BE2C (cell line): ENCODE measurements at regions not wholly inside any gene's neighbourhood (a gene's known extent, or its start where the extent isn't known, plus 50 kb on each side); places are given as distances from the start of the nearest gene placed in this dataset.
A peak's percentile ranks its signal among the peaks of the same experiment; 100 is the strongest.
"Not testable (repeated sequence)": the region's sequence is repeated elsewhere in the genome, so short reads cannot be mapped to it uniquely, and the experiment has no call there.

Source experiments
- DNase-seq: peaks from one replicate; pipeline ENCODE4 v3.0.0-alpha.2; 2020
- H3K27me3 ChIP-seq: fragments of 250-450 bp; sonication (Bioruptor Pico); 2 replicates; pipeline ENCODE4 v1.5.1; 2020; ENCODE audit warnings: mild to moderate bottlenecking
- H3K36me3 ChIP-seq: fragments of 250-450 bp; sonication (Bioruptor Pico); 2 replicates; pipeline ENCODE4 v1.5.1; 2020; ENCODE audit warnings: mild to moderate bottlenecking
- H3K4me1 ChIP-seq: fragments of 250-450 bp; sonication (Bioruptor Pico); 2 replicates; pipeline ENCODE4 v1.5.1; 2020
- H3K4me3 ChIP-seq: 2 replicates; pipeline ENCODE4 v1.5.1; 2011; ENCODE audit warnings: low read depth, low read length
- H3K9me3 ChIP-seq: fragments of 250-450 bp; sonication (Bioruptor Pico); 2 replicates; pipeline ENCODE4 v1.5.1; 2020
- TF ChIP-seq, protein P1 (sequence below): IDR thresholded peaks from 2 replicates; pipeline ENCODE4 v1.5.1; 2012; ENCODE audit warnings: mild to moderate bottlenecking, low read depth, low read length

DNA sequence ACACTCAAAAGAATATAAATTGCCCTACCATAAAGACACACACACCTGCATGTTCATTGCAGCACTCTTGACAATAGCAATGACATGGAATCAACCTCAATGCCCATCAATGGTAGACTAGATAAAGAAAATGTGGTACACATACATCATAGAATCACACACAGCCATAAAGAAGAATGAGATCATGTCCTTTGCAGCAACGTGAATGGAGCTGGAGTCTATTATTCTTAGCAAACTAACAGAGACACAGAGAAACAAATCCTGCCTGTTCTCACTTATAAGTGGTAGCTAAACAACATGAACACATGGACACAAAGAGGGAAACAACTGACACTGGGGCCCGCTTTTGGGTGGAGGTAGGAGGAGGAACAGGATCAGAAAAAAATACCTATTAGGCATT lies 2062.2 kb upstream of the CDH6 start:
- Histone ChIP-seq H3K9me3 (no peaks in the 10 kb centered on the region), H3K4me3 (no peak overlapping the region), H3K27me3 (no peaks in the 10 kb centered on the region), H3K36me3 (no peaks in the 10 kb centered on the region), H3K4me1 (no peaks in the 10 kb centered on the region)
- no peak for DNase-seq
- TF ChIP-seq, protein P1, sequence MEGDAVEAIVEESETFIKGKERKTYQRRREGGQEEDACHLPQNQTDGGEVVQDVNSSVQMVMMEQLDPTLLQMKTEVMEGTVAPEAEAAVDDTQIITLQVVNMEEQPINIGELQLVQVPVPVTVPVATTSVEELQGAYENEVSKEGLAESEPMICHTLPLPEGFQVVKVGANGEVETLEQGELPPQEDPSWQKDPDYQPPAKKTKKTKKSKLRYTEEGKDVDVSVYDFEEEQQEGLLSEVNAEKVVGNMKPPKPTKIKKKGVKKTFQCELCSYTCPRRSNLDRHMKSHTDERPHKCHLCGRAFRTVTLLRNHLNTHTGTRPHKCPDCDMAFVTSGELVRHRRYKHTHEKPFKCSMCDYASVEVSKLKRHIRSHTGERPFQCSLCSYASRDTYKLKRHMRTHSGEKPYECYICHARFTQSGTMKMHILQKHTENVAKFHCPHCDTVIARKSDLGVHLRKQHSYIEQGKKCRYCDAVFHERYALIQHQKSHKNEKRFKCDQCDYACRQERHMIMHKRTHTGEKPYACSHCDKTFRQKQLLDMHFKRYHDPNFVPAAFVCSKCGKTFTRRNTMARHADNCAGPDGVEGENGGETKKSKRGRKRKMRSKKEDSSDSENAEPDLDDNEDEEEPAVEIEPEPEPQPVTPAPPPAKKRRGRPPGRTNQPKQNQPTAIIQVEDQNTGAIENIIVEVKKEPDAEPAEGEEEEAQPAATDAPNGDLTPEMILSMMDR, result no peak

DNA sequence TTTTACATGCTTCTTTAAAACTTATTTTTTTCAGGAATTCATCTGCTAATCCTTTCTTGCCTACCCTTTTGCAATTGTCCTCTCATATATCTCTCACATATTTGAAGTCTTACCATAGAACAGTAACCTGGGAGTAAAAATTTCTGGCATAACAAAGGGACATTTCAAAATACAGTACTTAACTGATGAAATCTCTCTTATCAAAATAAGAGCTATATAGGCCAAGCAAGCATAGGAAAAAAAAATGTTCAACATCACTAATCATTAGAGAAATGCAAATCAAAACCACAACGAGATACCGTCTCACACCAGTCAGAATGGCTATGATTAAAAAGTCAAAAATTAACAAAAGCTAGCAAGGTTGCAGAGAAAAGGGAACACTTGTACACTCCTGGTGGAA lies 2062.7 kb upstream of the CDH6 start:
- H3K4me3 ChIP-seq, result no peak overlapping the region

DNA sequence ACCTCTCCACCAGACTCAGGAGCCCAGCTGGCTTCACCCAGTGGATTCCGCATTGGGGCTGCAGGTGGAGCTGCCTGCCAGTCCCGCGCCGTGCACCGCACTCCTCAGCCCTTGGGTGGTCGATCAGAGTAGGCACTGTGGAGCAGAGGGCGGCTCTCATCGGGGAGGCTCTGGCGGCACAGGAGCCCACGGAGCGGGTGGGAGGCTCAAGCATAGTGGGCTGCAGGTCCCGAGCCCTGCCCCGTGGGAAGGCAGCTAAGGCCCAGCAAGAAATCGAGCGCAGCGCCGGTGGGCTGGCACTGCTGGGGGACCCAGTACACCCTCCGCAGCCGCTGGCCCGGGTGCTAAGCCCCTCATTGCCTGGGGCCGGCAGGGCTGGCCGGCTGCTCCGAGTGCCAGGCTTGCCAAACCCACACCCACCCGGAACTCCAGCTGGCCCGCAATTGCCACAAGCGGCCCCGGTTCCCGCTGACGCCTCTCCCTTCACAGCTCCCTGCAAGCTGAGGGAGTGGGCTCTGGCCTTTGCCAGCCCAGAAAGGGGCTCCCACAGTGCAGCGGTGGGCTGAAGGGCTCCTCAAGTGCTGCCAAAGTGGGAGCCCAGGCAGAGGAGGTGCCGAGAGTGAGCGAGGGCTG lies 2065.8 kb upstream of the CDH6 start:
- not testable (repeated sequence) for H3K9me3 ChIP-seq, H3K27me3 ChIP-seq, H3K4me3 ChIP-seq, DNase-seq, H3K36me3 ChIP-seq, H3K4me1 ChIP-seq

More for the DNA sequence above, 2062.7 kb upstream of the CDH6 start:
- no peaks in the 10 kb centered on the region for H3K4me1 ChIP-seq
- TF ChIP-seq, protein P1, result no peak
- DNase-seq, result no peak
- H3K36me3 ChIP-seq, result no peaks in the 10 kb centered on the region
- H3K9me3 ChIP-seq, result no peaks in the 10 kb centered on the region
- H3K27me3 ChIP-seq, result no peaks in the 10 kb centered on the region

DNA sequence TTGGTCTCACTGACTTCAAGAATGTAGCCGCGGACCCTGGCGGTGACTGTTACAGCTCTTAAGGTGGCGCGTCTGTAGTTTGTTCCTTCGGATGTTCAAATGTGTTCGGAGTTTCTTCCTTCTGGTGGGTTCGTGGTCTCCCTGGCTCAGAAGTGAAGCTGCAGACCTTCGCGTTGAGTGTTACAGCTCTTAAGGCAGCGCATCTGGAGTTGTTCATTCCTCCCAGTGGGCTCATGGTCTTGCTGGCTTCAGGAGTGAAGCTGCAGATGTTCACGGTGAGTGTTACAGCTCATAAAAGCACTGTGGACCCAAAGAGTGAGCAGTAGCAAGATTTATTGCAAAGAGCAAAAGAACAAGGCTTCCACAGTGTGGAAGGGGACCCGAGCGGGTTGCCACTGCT lies 2067.0 kb upstream of the CDH6 start:
- not testable (repeated sequence) for DNase-seq, H3K4me3 ChIP-seq, H3K9me3 ChIP-seq, H3K4me1 ChIP-seq, H3K36me3 ChIP-seq, H3K27me3 ChIP-seq

DNA sequence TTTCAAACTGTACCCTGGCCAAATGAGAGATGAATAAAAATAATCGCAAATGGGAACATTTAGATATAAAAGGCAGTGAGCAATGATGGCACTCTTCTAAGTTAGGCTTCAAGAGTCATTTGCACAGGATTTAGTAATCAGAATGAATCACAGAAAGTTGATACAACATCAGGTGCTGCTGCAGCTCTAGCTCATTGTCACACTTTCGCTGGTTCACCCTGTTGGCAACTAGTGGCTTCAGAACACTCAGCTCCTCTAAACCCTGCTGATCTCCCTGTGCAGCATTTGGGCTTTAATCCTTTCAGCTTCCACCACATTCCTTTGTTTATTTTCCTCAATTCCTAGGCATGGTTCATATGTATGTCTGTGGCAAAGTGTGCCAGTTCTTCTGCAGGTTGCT lies 2071.2 kb upstream of the CDH6 start:
- H3K9me3 ChIP-seq, result no peaks in the 10 kb centered on the region
- TF ChIP-seq, protein P1, result no peak
- H3K36me3 ChIP-seq, result no peaks in the 10 kb centered on the region
- no peaks in the 10 kb centered on the region for H3K4me1 ChIP-seq
- H3K4me3 ChIP-seq, result no peak overlapping the region
- DNase-seq, result no peak
- no peaks in the 10 kb centered on the region for H3K27me3 ChIP-seq

DNA sequence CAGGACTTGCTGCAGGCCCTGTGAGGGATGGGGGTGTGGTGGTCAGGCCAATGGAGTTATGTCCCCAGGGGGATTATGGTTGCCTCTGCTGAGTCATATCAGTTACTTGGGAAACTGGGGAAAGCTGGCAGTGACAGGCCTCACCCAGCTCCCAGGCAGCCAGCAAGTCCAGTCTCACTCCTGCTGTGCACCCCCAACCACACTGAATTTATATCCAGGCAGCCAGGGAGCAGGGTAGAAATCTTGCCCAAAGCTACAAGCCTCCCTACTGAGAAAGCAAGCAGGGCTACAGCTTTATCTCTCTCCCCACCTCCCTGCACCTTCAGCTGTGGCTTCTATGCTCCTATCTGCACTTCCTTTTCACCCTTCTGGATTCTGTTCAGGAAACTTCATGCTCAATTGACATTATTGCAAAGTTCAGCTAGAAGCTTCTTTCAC lies 2076.0 kb upstream of the CDH9 start:
- Histone ChIP-seq H3K27me3 (no peaks in the 10 kb centered on the region), H3K4me3 (no peak overlapping the region), H3K4me1 (no peaks in the 10 kb centered on the region; the same call in 1 of the 2 replicates), H3K36me3 (no peaks in the 10 kb centered on the region), H3K9me3 (no peaks in the 10 kb centered on the region)
- TF ChIP-seq, protein P1, result no peak
- peak; percentile 51 for DNase-seq

DNA sequence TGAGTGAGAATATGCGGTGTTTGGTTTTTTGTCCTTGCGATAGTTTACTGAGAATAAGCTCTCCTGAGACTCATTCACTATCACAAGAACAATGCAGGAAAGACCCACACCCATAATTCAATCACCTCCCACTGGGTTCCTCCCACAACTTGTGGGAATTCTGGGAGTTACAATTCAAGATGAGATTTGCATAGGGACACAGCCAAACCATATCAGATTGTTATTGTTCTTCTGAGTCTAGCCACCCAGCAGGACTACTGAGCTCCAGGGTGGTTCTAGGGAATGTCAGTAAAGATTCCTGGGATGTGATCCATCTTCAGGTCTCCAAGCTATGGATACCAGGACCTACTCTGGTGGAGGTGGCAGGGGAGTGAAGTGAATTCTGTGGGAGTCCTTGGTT lies 2075.1 kb upstream of the CDH9 start:
- TF ChIP-seq, protein P1, result no peak
- no peaks in the 10 kb centered on the region for H3K36me3 ChIP-seq
- no peak for DNase-seq
- H3K27me3 ChIP-seq, result no peaks in the 10 kb centered on the region
- no peaks in the 10 kb centered on the region; the same call in 1 of the 2 replicates for H3K4me1 ChIP-seq
- H3K4me3 ChIP-seq, result no peak overlapping the region
- no peaks in the 10 kb centered on the region for H3K9me3 ChIP-seq
